NCI-H2227 treated with DMSO at 0.1 percent for 48 hours (cell line): ENCODE measurements at regions not wholly inside any gene's neighbourhood (a gene's known extent, or its start where the extent isn't known, plus 50 kb on each side); places are given as distances from the start of the nearest gene placed in this dataset.

Experiments
- DNase-seq: peaks from one replicate; lab custom pipeline; 2025; lab: John Stamatoyannopoulos, UW

- no peak for DNase-seq
These were observed 1045.8 kb downstream of the CNTNAP5 start for GRCh38 chr2:125070726-125071505.

- DNase-seq: no peak
These were observed 1048.4 kb downstream of the CNTNAP5 start for GRCh38 chr2:125073440-125073839.

GRCh38 chr2:125085904-125086303 is 1060.8 kb downstream of the CNTNAP5 start:
- DNase-seq: no peak

GRCh38 chr2:125086313-125087184 is 1061.5 kb downstream of the CNTNAP5 start:
- DNase-seq: no peak

GRCh38 chr2:125092276-125093009 is 1067.4 kb downstream of the CNTNAP5 start:
- no peak for DNase-seq

- DNase-seq: no peak
These were observed 1070.7 kb downstream of the CNTNAP5 start for GRCh38 chr2:125095826-125096225.

- DNase-seq: no peak
These were observed 1081.6 kb downstream of the CNTNAP5 start for GRCh38 chr2:125106710-125107109.

- DNase-seq: no peak
These were observed 1082.4 kb downstream of the CNTNAP5 start for GRCh38 chr2:125107446-125107845.

GRCh38 chr2:125108251-125108650 is 1083.2 kb downstream of the CNTNAP5 start:
- no peak for DNase-seq

- no peak for DNase-seq
These were observed 1100.8 kb downstream of the CNTNAP5 start for GRCh38 chr2:125125902-125126301.

- no peak for DNase-seq
These were observed 1135.9 kb downstream of the CNTNAP5 start for GRCh38 chr2:125160947-125161346.

GRCh38 chr2:125167152-125167551 is 1142.1 kb downstream of the CNTNAP5 start:
- no peak for DNase-seq

GRCh38 chr2:125167820-125168219 is 1142.7 kb downstream of the CNTNAP5 start:
- DNase-seq: no peak

- DNase-seq: no peak
These were observed 1143.4 kb downstream of the CNTNAP5 start for GRCh38 chr2:125168442-125168841.

GRCh38 chr2:125169022-125169763 is 1144.1 kb downstream of the CNTNAP5 start:
- DNase-seq: no peak

GRCh38 chr2:125169764-125170146 is 1144.7 kb downstream of the CNTNAP5 start:
- DNase-seq: no peak

GRCh38 chr2:125172181-125172580 is 1147.1 kb downstream of the CNTNAP5 start:
- no peak for DNase-seq

GRCh38 chr2:125175415-125175814 is 1150.3 kb downstream of the CNTNAP5 start:
- no peak for DNase-seq

- DNase-seq: no peak
These were observed 1160.7 kb downstream of the CNTNAP5 start for GRCh38 chr2:125185691-125186270.

GRCh38 chr2:125207431-125207830 is 1182.3 kb downstream of the CNTNAP5 start:
- DNase-seq: no peak

GRCh38 chr2:125216321-125216720 is 1191.2 kb downstream of the CNTNAP5 start:
- no peak for DNase-seq
